ENCODE measurements at regions not wholly inside any gene's neighbourhood (a gene's known extent, or its start where the extent isn't known, plus 50 kb on each side); places are given as distances from the start of the nearest gene placed in this dataset.

GRCh38 chr5:63314551-63314950, 647.7 kb downstream of the HTR1A start:
- no peak for TF ChIP-seq CTCF (IDR thresholded peaks at IDR 0.05)
- no peak for TF ChIP-seq ZFX (IDR thresholded peaks at IDR 0.05; ENCODE audit: borderline replicate concordance)

All from 22Rv1 (cell line).